GM20000 (cell line): ENCODE measurements at regions not wholly inside any gene's neighbourhood (a gene's known extent, or its start where the extent isn't known, plus 50 kb on each side); places are given as distances from the start of the nearest gene placed in this dataset.

Experiments used
- DNase-seq: peaks from one replicate; pipeline ENCODE4 v3.0.0; 2012; ENCODE audit warnings: low spot score
- TF ChIP-seq, protein P1 (sequence below): IDR thresholded peaks from 2 replicates; pipeline ENCODE4 v1.5.1; 2012; ENCODE audit warnings: mild to moderate bottlenecking, control low read depth; ENCODE audit errors: extremely low read depth, missing control alignments

DNA sequence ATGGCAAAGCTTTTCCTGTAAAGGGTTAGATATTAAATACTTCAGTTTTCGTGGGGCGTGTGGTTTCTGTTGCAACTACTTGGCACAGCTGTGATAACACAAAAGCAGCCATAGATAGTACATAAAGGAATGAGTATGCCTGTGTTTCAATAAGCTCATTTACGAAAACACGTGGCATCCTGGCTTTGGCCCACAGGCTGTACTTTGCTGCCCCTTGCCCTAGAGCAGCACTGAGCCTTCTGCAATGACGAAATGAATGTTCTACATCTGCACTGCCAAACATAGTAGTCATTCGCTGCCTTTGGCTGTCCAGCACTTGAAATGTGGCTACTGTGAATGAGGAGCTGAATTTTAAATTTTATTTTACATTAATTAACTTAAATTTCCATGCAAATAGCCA lies 376.2 kb upstream of the TPK1 start:
- DNase-seq = no peak
- TF ChIP-seq, protein P1, sequence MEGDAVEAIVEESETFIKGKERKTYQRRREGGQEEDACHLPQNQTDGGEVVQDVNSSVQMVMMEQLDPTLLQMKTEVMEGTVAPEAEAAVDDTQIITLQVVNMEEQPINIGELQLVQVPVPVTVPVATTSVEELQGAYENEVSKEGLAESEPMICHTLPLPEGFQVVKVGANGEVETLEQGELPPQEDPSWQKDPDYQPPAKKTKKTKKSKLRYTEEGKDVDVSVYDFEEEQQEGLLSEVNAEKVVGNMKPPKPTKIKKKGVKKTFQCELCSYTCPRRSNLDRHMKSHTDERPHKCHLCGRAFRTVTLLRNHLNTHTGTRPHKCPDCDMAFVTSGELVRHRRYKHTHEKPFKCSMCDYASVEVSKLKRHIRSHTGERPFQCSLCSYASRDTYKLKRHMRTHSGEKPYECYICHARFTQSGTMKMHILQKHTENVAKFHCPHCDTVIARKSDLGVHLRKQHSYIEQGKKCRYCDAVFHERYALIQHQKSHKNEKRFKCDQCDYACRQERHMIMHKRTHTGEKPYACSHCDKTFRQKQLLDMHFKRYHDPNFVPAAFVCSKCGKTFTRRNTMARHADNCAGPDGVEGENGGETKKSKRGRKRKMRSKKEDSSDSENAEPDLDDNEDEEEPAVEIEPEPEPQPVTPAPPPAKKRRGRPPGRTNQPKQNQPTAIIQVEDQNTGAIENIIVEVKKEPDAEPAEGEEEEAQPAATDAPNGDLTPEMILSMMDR = no peak

DNA sequence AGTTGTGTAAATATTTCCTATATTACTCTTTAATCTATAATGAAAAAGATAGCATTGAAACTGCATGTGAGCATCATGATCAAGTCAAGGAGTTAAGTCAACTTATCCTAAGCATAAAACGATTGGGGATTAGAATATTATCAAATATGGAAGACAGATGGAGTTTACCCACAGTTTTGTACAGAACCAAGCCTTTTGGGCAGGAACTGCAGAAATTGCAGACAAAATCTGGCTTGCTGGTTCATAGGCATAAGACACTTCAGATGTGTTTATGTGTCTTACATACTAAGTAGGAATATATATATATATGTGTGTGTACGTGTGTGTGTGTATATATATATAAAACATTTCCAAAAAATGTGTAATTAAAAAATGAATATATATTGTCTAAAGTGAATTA lies 375.4 kb upstream of the TPK1 start:
- TF ChIP-seq, protein P1 = no peak
- DNase-seq = no peak

DNA sequence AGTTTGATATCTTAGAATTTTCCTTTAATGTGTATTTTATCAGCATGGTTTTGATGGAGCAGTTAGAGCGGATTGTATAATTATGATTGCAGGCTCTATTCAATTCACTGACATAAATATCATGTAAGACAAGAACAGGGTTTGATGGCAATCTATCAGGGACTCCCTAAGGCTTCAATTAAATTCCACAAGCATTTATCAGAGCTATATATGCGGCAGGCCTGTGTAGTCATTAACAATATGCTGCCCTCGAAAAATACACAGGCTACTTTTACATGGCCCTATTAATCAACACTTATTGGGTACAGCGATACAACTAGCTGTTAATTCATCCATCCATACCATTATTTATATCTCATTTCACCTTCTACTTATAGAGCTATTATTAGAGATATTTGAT lies 358.1 kb upstream of the TPK1 start:
- TF ChIP-seq, protein P1 = no peak
- DNase-seq = no peak

DNA sequence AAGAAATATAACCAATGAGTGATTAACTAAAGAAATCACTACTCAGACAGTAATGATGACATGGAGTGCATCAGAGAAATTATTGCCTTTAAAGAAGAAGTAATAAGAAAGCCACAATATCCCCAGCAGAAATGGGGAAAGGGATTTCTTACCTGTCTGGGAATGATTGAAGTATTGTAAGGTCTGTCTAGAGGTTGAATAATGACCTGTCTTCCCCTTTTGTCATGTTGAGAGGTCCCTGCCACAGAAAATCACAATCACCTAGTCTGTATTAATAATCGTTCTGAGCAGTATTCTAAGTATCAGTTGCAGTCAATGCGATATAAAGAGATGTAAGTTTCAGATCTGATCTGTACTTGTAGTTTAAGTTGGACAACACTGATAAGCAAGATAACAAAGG lies 349.1 kb upstream of the TPK1 start:
- no peak for DNase-seq
- TF ChIP-seq, protein P1 = no peak

DNA sequence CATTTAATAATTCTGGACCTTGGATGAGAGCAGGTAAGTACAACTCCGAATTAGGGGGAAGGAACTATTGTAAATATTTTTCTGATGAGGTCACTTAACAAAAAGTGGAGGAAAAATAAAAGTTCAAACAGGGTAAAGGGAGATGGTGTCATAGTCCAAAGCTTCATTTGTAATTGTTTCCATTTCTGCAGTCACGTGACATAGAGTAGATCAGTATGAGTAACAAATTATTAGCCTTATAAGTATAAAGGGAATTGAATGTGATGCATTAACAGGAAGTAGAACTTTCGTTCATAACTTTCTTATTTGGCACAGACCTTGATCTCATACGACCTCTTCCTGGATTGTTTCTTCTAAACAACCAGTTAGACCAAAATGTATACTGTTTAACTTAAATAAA lies 347.2 kb upstream of the TPK1 start:
- TF ChIP-seq, protein P1 = no peak
- no peak for DNase-seq

DNA sequence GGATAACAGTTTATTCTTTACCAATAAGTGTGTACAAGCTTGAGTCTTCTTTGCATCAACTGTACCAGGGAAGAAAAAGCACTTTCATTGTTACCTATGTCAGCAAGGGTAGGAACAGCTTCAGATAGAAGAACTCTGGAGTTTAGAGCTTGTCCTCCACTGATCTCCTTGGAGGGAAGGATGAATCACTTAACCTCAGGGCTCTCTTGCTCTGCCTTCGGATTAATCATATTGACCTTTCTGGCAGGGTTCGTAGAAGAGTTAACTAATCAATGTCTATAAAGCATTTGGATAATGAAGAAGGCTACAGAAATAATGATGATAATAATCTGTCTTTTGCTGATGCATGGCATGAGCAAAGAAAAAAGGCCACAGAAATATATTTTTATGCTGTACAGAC lies 339.5 kb upstream of the TPK1 start:
- TF ChIP-seq, protein P1 = no peak
- DNase-seq = no peak

DNA sequence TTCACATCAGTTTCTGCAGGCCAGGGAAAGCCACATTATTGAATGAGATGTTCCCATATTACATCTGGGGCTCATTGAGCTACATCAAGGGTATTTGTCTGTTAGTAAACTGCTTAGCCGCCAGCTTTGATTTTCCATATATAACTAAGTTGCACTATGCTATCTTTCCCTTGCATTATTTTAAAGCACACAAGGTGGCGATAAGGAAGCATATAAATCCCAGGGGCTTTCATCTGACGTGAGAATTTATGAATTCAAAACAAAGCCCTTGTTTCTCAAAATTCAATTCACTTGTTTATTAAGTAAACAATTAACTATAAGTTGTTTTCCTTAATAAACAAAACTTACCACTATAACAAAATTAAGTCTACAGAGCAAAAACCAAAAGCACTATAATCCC lies 334.1 kb upstream of the TPK1 start:
- TF ChIP-seq, protein P1 = no peak
- no peak for DNase-seq
